DMS 273 treated with DMSO at 0.1 percent for 48 hours (cell line): ENCODE measurements at regions not wholly inside any gene's neighbourhood (a gene's known extent, or its start where the extent isn't known, plus 50 kb on each side); places are given as distances from the start of the nearest gene placed in this dataset.

Source experiments
- DNase-seq: peaks from one replicate; lab custom pipeline; 2025; lab: John Stamatoyannopoulos, UW

DNA sequence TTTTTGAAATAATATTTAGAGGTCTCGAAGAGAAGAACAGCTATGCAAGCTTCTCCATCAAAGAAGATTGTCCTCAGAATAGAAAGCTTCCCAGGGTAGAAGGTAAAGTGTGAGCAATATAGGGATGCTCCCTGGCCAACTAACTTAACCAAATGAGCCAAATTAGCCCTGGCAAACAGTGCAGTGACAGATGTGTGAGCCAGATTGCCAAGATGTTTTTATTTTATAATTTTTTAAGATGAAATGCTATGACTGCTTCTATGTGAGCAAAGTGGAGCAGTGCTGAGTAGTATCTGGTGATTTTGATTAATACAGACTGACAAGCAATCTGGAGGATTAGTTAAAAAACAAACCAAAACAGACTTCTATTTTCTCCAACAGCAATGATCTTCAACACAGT lies 202.1 kb downstream of the NOVA1 start:
- peak; percentile 15 for DNase-seq

DNA sequence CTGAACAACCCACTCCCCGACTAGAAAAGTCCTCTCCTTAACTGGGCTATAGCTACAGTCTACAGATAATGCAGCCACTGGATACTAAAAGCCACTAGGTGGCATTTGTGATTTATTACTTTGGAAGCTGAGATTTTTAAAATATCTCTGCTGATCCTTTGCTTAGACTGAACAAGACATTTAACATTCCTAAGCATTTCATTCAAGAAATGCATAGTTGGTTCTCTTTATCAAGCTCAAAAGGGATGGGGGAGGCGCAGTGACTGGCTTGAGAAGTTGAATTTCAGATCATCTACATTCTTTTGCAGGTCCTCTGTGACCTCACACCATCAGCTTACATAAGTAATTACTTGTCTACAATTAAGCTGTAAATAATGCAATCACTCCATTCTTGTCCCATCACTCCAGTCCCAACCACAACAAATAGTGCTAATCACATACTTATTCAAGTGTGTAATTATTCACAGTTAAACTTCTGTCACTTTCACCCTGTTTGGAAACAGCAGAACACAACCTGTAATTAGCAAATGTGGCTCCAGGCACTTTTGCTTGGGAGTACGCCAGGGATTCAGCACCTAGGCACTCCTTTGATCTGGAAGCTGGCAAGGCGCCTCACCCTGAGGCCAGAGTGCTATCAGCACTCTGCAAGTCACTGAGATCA lies 203.6 kb downstream of the NOVA1 start:
- DNase-seq, result peak; percentile 49

DNA sequence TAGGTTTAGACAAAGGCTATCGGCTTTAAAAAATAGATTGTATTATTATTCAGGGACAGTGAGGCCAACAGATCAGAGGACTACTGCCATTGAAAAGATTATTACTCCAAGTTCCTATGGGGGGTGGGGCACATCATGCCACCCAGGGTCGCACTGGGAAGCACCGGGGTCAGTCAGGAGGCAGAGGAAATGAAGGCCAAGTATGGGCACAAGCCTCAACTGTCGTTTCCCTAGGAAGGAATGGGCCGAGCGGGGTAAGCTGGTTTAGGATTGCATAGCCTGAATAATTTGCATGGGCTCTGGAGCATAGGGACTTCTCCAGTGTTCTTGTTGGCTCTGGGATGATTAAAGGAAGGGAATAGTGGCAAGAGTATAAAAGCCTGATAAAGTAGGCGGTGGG lies 205.3 kb downstream of the NOVA1 start:
- no peak for DNase-seq

DNA sequence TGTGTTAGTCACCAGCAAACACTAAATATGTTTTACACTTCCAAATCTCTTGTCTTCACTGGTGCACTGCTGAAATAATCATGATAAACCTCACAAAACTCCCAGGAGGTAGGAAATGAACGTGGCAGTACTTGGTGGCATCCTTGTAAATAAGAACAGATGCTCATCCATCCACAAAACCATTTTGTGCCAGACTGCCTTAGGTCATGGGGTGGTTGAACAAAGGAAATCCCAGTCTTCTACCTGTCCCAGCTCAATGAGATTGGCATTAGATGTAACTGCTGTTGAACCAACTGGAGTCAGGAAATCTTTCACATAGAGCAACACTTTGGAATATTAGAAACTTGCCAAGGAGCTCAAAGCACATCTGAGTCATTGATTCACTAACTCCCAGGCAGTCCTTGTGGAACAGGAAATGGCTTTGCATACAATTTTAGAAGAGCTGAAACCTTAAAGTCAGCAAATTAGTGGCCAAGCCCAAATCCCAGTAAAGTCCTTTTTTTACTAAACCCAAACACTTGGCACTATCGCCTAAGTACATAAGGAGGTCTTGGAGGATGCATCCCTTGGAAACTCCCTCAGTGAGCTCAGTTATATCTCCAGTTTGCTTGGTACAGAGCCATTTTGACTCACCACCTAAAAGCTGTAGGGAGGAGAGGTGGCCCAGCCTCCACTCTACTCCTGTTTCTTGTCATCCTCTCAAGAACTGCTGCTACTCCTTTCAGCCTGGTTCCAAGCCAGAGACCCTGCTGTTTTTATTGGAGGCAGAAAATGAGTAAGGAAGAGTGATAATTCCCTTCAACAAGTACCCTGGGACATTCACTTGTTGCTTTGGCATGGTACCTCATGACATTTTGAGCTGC lies 208.0 kb downstream of the NOVA1 start:
- DNase-seq, result no peak

GRCh38 chr14:26385310-26385709 lies 212.5 kb downstream of the NOVA1 start:
- DNase-seq, result no peak

GRCh38 chr14:26382901-26383685 lies 214.7 kb downstream of the NOVA1 start:
- no peak for DNase-seq

DNA sequence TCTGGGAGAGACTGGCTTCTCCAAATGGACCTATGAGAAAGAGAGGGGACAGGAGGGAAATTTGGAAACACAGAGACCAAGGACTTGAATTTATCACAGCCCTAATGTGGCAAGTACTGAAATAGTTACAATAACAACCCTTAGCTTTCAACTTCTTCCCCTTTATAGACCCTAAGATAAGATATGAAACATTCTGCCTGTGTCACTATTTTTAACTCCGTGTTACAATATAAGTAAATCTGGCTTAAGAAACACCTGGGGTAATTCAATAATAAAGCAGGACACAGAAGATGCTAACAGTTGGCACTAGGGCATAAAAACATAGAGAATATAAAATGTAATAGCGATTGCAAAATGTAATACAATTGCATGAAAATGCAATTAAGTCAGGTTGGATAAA lies 216.4 kb downstream of the NOVA1 start:
- DNase-seq, result no peak

GRCh38 chr14:26380637-26381036 lies 217.2 kb downstream of the NOVA1 start:
- no peak for DNase-seq

- no peak for DNase-seq
Observed at GRCh38 chr14:26379951-26380350, 217.9 kb downstream of the NOVA1 start.

- no peak for DNase-seq
Observed at GRCh38 chr14:26377150-26377549, 220.7 kb downstream of the NOVA1 start.

DNA sequence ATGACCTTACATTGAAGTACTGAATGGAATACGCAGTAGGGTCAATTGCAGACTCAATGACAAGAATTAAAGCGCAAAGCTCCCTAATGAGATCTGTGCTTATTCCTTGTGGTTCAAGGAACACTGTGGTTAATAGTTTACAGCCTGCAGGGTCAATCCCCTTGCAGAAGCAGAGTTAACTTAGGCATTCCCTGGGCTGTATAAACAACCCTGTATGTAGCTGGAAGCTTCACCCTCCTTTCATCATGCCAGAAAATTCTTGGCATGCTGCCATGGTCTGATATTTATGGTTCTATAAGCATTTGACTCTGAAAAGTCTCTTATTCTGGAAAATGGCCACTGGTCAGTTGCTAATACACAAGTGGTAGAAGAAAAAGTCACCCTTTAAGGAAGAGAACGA lies 227.7 kb downstream of the NOVA1 start:
- DNase-seq, result no peak

DNA sequence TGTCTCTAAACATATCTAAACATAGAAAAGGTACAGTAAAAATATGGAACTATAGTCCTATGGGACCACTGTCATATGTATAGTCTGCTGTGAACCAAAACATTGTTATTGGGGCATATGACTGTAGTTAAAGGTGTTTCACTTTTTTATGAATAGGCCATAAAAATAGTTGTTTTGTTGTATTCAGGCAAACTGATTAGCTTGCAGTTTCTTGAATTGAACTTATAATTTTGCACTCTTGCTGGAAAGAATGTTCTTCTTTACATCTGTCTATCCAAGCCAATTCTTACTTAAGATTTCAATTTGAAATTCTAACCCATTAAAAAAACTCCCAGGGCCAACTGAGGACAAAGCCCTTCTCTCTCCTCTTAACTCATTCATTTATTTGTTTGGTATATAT lies 234.1 kb downstream of the NOVA1 start:
- no peak for DNase-seq

DNA sequence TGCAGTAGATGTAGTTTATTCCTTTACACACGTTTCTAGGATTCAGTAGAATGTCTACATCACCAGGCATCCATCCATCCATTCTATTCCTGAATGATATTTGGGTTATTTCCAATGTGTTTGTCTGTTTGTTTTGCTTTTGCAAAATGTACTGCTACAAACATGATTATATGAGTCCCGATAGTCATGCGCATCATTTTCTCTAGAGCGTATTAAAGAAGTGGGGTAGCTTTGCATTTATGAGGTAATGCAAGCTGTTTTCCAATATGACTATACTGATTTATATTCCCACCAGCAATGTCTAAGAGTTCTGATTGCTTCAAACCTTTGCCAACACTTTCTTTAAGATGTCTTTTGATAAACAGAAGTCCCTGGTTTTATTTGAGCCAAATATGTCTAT lies 253.2 kb downstream of the NOVA1 start:
- no peak for DNase-seq

DNA sequence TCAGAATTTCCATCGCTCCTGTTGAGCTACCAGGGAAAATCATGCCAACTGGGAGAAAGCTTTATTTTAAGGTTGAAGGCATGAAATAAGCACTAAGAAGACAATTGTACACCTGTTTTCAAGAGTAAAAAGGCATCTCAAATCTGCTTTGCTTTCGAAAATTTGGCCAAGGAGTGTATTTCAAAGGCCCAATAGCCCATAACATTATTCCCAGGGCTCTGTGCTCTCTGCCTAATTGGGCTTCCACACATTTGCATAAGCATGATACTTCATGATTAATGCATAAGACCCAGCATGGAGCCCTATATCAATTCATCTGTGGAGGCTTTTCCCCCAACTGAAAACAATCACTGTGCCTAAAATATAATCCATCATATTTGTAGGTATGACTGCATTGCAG lies 258.5 kb downstream of the NOVA1 start:
- no peak for DNase-seq

DNA sequence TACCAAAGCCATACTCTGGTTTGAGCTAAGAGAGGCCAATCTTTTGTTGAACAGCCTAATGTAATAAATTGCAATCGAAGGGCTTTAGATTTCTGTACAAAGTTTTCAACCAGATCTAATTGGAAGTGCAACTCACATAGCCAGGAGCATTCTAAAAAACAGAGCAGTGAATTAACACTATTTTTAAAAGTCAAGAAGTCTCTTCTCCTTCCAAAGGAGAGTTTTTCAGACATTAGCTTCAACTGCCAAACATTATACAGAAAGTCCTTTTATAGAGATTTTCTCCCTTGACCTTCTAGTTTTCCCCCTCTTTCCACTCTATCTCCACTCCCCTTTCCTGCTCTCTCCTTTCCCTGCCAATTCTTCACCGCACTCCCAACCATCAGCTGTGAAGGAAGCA lies 259.6 kb downstream of the NOVA1 start:
- DNase-seq, result no peak

DNA sequence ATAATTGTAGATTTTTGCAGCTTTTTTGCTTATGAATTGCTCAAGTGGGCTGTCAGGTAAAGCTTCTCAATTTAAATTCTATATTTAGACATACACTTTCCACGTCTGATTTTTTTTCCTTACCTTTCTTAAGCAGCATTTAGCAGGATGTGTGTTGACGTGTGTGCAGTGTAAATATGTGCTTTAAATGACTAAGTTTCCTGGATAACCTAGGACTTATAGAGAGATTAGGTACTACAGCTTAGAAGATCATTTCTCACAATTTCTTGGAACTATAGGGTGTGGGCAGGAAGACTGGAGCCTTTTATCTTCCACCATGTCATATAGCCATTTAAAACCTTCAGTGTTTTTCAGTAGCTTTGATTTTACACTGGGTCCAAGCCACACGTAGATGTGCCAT lies 263.5 kb downstream of the NOVA1 start:
- no peak for DNase-seq

DNA sequence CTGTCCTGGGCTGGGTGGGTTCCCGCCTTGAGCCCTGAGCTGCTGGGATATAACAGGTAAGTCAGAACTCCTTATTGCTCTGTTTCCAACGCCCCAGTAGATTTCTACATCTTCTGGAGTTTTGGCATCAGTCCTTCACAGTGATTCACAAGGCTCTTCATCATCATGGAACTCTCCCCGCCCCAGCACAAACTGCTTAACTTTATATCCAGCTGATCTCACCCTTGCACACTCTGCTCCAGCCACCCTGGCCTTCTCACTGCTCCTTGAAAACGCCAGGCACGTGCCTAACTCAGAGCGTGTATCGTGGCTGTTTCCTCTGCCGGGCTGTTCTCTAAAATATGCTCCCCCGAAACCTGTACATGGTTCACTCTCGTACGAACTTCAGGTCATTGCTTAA lies 264.9 kb downstream of the NOVA1 start:
- DNase-seq, result no peak

DNA sequence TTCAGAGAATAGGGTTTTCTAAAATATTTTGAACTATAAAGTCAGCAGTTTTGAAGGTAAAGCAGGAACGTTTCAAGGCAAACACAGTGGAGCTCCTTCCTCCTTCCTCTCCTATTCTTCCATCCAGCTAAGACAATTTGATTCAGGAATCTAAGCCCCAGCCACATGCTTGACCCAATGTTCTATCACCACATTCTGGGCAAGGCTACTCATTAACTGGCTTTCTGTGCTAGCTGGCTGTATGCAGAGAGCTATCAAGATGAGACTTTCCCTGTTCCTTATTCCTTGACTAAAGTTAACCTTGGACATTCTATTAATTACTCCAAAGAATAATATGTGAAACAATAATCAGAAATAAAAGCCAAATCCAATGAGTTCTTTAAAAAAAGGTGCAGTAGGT lies 266.9 kb downstream of the NOVA1 start:
- no peak for DNase-seq

GRCh38 chr14:26328791-26329190 lies 269.0 kb downstream of the NOVA1 start:
- no peak for DNase-seq

DNA sequence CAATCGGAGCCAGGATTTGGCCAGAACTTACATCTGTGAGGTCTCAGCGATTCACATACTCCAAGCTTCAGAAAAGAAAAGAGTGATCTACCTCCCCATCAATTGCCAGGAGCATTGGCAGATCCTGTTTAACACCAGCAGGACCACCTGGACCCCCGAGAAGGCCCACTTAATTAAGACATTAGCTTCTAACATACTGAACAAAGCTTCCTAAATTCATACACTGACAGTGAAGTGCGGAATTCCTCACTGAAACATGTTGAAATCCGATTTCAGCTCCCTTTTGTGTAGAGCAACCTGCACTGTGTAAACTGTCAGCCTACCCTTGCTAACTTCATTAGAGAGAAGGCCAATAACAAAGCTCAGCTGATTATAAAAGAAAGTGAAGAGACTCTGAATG lies 274.0 kb downstream of the NOVA1 start:
- DNase-seq, result no peak

GRCh38 chr14:26320886-26321285 lies 276.9 kb downstream of the NOVA1 start:
- no peak for DNase-seq

DNA sequence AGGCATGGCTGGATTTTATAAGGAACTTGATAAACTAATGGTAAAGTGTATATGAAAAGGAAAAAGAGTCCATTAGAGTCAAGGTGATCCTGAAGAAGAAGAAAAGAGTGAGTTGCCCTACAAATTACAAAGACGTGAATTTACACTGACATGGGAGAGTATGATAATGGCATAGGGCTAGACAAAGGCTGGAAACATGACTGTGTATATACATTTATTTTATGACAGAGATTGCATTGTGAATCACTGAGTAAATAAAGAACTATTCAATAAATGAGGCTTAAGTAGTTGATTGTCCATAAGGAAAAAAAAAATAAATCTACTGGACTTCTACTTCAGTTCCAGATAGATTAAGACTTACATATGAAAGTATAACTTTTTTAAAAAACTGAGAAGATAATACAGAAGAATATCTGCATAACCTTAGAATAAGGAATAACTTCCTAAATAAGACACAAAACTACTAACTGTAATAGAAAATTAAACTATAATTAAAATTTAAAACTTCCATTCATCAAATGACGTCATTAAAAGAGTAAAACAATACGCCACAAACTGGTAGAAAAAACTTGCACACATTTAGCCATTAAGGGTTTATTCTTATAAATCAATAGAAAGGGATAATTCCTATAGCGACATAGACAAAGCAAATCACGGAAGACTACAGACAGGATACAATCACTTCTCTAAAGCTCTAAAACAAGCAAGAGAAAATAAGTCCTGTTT lies 278.5 kb downstream of the NOVA1 start:
- no peak for DNase-seq
